Rectal smooth muscle tissue (tissue), 1 donor: ENCODE measurements at regions not wholly inside any gene's neighbourhood (a gene's known extent, or its start where the extent isn't known, plus 50 kb on each side); places are given as distances from the start of the nearest gene placed in this dataset.
"Not testable (repeated sequence)": the region's sequence is repeated elsewhere in the genome, so short reads cannot be mapped to it uniquely, and the experiment has no call there.

Source experiments
- H3K27ac ChIP-seq: one replicate; pipeline ENCODE4 v1.7.0; 2013; ENCODE audit warnings: low read depth, low read length, inconsistent platforms
- H3K27me3 ChIP-seq: one replicate; pipeline ENCODE4 v1.7.0; 2013; ENCODE audit warnings: low read length; ENCODE audit not compliant: control insufficient read depth, insufficient read depth
- H3K36me3 ChIP-seq: one replicate; pipeline ENCODE4 v1.7.0; 2013; ENCODE audit warnings: low read length; ENCODE audit not compliant: control insufficient read depth, insufficient read depth
- H3K4me1 ChIP-seq: one replicate; pipeline ENCODE4 v1.7.0; 2013; ENCODE audit warnings: low read length; ENCODE audit not compliant: control insufficient read depth, insufficient read depth
- H3K4me3 ChIP-seq: one replicate; pipeline ENCODE4 v1.7.0; 2013; ENCODE audit warnings: low read length
- H3K9ac ChIP-seq: one replicate; pipeline ENCODE4 v1.7.0; 2013; ENCODE audit warnings: low read length

- H3K4me3 ChIP-seq, result no peak overlapping the region
- H3K9ac ChIP-seq, result no peak overlapping the region
- no peaks in the 10 kb centered on the region for H3K36me3 ChIP-seq
- H3K27ac ChIP-seq, result no peak overlapping the region
- no peaks in the 10 kb centered on the region for H3K27me3 ChIP-seq
- no peaks in the 10 kb centered on the region for H3K4me1 ChIP-seq
Observed at GRCh38 chr7:16369855-16370254, 51.5 kb downstream of the CRPPA start.

- H3K4me1 ChIP-seq, H3K9ac ChIP-seq, H3K36me3 ChIP-seq, H3K27ac ChIP-seq, H3K27me3 ChIP-seq, H3K4me3 ChIP-seq: not testable (repeated sequence)
Observed at GRCh38 chr7:16369309-16369708, 52.0 kb downstream of the CRPPA start.

GRCh38 chr7:16368885-16369284 lies 52.5 kb downstream of the CRPPA start:
- Histone ChIP-seq H3K36me3 (no peaks in the 10 kb centered on the region), H3K27ac (no peak overlapping the region), H3K27me3 (no peaks in the 10 kb centered on the region), H3K4me3 (no peak overlapping the region), H3K4me1 (no peaks in the 10 kb centered on the region), H3K9ac (no peak overlapping the region)

- H3K27me3 ChIP-seq, result no peaks in the 10 kb centered on the region
- no peak overlapping the region for H3K4me3 ChIP-seq
- no peaks in the 10 kb centered on the region for H3K4me1 ChIP-seq
- no peak overlapping the region for H3K9ac ChIP-seq
- H3K36me3 ChIP-seq, result no peaks in the 10 kb centered on the region
- H3K27ac ChIP-seq, result no peak overlapping the region
Observed at GRCh38 chr7:16367115-16367514, 54.2 kb downstream of the CRPPA start.

- Histone ChIP-seq H3K4me1 (no peaks in the 10 kb centered on the region), H3K4me3 (no peak overlapping the region), H3K36me3 (no peaks in the 10 kb centered on the region), H3K27me3 (no peaks in the 10 kb centered on the region), H3K9ac (no peak overlapping the region), H3K27ac (no peak overlapping the region)
Observed at GRCh38 chr7:16365952-16366351, 55.4 kb downstream of the CRPPA start.

- H3K4me3 ChIP-seq, result no peak overlapping the region
- H3K9ac ChIP-seq, result no peak overlapping the region
- no peaks in the 10 kb centered on the region for H3K27me3 ChIP-seq
- H3K36me3 ChIP-seq, result no peaks in the 10 kb centered on the region
- H3K27ac ChIP-seq, result no peak overlapping the region
- H3K4me1 ChIP-seq, result no peaks in the 10 kb centered on the region
Observed at GRCh38 chr7:16365177-16365576, 56.2 kb downstream of the CRPPA start.

GRCh38 chr7:16359216-16359615 lies 62.1 kb downstream of the CRPPA start:
- Histone ChIP-seq H3K9ac (no peak overlapping the region), H3K36me3 (no peaks in the 10 kb centered on the region), H3K4me1 (no peaks in the 10 kb centered on the region), H3K27me3 (no peaks in the 10 kb centered on the region), H3K27ac (no peak overlapping the region), H3K4me3 (no peak overlapping the region)

- H3K4me1 ChIP-seq, result no peaks in the 10 kb centered on the region
- H3K27me3 ChIP-seq, result no peaks in the 10 kb centered on the region
- H3K27ac ChIP-seq, result no peak overlapping the region
- H3K36me3 ChIP-seq, result no peaks in the 10 kb centered on the region
- H3K4me3 ChIP-seq, result no peak overlapping the region
- H3K9ac ChIP-seq, result no peak overlapping the region
Observed at GRCh38 chr7:16357921-16358320, 63.4 kb downstream of the CRPPA start.

GRCh38 chr7:16357474-16357873 lies 63.9 kb downstream of the CRPPA start:
- H3K4me1 ChIP-seq, result no peaks in the 10 kb centered on the region
- no peaks in the 10 kb centered on the region for H3K27me3 ChIP-seq
- no peak overlapping the region for H3K9ac ChIP-seq
- H3K36me3 ChIP-seq, result no peaks in the 10 kb centered on the region
- H3K27ac ChIP-seq, result no peak overlapping the region
- H3K4me3 ChIP-seq, result no peak overlapping the region

GRCh38 chr7:16356301-16356958 lies 64.9 kb downstream of the CRPPA start:
- no peaks in the 10 kb centered on the region for H3K27me3 ChIP-seq
- H3K9ac ChIP-seq, result no peak overlapping the region
- H3K4me1 ChIP-seq, result no peaks in the 10 kb centered on the region
- no peaks in the 10 kb centered on the region for H3K36me3 ChIP-seq
- no peak overlapping the region for H3K4me3 ChIP-seq
- no peak overlapping the region for H3K27ac ChIP-seq

GRCh38 chr7:16354573-16354972 lies 66.8 kb downstream of the CRPPA start:
- H3K4me3 ChIP-seq, result no peak overlapping the region
- no peak overlapping the region for H3K27ac ChIP-seq
- no peaks in the 10 kb centered on the region for H3K27me3 ChIP-seq
- no peaks in the 10 kb centered on the region for H3K4me1 ChIP-seq
- no peak overlapping the region for H3K9ac ChIP-seq
- H3K36me3 ChIP-seq, result no peaks in the 10 kb centered on the region

- Histone ChIP-seq H3K27ac (no peak overlapping the region), H3K27me3 (no peaks in the 10 kb centered on the region), H3K4me3 (no peak overlapping the region), H3K4me1 (no peaks in the 10 kb centered on the region), H3K36me3 (no peaks in the 10 kb centered on the region), H3K9ac (no peak overlapping the region)
Observed at GRCh38 chr7:16353226-16353625, 68.1 kb downstream of the CRPPA start.

GRCh38 chr7:16350634-16351033 lies 70.7 kb downstream of the CRPPA start:
- Histone ChIP-seq H3K4me1 (no peaks in the 10 kb centered on the region), H3K36me3 (no peaks in the 10 kb centered on the region), H3K27me3 (no peaks in the 10 kb centered on the region), H3K4me3 (no peak overlapping the region), H3K27ac (no peak overlapping the region), H3K9ac (no peak overlapping the region)
